ENCODE measurements at regions not wholly inside any gene's neighbourhood (a gene's known extent, or its start where the extent isn't known, plus 50 kb on each side); places are given as distances from the start of the nearest gene placed in this dataset.

DNA sequence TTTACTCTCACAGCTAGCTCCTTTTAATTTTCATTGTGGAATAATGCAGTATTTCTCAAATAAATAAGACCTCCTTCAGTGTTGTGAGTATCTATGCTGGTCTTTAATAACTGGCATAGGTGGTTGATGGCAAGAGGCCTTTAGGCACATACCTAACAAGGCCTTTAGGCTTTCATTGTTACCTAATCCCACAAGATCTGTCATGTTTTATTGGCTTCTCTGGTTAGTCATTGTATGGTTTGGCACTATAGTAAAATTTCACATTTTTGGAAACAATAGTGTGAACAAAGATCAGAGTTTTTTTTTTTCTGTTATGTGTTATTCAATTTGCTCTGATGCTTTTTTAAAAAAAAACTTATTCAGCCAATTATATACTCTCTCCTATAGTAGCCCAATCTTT lies 89.8 kb upstream of the NEUROD1 start:
- no peak for DNase-seq (ENCODE audit: low read depth in 2 of 2)

DNA sequence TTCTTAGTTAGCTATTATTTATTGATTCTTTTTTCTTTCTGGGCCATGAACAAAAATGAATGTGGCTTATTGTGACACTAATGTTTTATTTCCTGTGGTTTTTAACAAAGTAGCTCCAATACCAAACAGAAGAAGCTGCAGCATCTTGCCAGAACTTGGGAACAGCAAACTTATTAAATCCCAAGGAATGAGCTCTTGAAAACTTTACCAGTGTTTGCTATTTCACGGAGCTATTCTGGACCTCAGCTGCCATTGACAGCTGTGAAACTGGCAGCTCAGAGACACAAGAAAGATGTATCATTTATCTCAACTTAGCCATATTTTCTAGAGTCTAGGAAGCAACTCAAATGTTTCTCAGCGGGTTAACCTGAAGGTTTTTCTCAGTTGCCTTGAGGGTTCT lies 91.0 kb upstream of the NEUROD1 start:
- no peak for DNase-seq (ENCODE audit: low read depth in 2 of 2)

DNA sequence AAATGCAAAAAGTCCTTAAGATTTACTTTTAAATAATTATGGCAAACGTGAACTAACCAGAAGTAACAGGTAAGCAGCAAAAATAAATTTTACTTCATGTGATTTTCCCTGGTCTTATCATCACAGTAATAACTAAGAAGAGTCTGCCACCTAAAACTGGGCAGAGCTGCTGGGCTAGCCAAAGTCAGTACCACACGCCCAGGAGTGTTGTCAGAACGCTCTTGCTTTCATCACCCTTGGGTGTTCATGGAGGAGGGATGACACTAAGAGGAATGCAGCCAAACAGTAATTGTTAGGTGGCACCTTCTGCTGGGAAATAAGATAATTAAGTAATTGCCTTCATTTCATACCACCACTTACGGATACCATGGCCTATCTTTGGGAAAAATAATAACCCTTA lies 92.0 kb upstream of the NEUROD1 start:
- DNase-seq (ENCODE audit: low read depth in 2 of 2): no peak

- no peak for DNase-seq (ENCODE audit: low read depth in 2 of 2)
Observed at GRCh38 chr2:181772777-181773176, 92.5 kb upstream of the NEUROD1 start.

GRCh38 chr2:181774685-181775084 lies 94.4 kb upstream of the NEUROD1 start:
- no peak for DNase-seq (ENCODE audit: low read depth in 2 of 2)

DNA sequence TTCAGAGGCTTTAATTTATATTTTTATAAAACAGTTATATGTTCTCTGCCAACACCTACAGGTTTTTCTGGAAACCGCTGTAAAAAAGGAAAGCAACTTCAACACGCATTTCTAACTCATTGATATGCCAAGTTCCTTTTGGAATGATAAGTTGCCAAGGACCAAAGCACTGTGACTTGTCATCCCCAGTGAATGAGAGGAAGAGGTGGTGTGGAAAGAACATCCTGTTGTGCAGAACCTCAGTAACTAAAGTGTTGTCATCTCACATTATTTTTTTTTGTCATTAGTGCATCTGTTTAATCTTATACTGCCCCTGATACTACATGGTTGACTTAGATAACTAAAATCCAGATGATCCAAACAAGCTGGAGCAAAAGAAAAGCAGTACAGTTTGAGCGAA lies 96.0 kb upstream of the NEUROD1 start:
- no peak for DNase-seq (ENCODE audit: low read depth in 2 of 2)

- DNase-seq (ENCODE audit: low read depth in 2 of 2): no peak
Observed at GRCh38 chr2:181777734-181778133, 97.4 kb upstream of the NEUROD1 start.

DNA sequence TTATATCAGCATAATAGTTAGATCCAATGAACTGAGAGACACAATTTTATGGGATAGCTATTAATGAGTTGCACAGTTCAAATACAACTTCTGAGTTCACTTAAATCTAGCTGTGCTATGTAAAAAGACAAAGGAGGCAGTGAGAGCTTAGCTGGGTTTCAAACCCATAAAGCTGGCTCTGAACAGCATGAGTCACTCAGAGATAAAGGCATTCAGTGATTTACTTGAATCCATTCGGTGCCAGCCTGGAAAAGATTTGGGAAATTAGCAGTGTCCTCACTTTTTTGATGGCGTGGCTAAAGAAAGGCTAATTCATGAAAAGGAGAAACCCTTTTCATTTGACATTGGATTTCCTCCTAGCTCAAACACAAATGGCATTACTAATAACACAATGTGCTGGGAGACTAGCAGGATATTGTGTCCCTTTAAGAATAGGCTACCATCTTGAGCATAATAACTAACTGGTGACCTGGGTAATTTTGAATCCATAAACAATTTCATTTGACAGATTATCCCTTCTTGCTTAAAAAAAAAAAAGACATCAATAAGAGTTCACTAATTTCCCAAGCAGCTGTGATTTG lies 98.4 kb upstream of the NEUROD1 start:
- no peak for DNase-seq (ENCODE audit: low read depth in 2 of 2)

DNA sequence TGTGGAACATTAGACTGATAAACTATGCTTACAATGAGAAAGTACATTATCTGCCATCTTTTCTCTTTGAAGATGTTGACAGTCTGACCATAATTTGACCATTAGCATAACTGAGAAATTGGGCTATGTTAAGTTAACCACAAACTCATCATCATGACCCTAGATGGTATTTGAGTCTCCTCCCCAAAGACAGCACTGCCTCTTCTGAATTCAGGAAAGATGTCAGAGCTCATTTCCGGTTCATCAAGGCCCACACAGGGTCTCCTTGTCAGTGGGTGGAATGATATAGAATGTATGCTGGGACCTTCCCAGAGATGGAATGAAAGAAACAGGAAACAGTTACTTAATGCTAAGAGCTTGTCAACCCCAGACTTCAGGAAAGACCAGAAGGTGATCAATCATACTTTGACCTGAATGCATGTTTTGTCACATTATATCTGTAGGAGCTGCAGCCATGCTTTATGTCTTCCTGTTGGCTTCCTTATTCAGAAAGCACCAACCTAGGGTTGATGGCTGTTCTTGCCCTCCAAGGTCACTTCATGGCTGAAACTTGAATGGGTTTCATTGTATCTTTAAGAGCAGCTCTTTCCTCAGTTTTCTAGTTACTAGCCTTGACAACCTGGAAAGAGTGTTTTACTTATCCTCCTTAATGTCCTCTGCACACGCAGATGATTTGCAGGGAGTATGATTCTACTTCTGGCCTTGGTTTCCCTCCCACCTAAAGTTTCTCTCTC lies 99.1 kb upstream of the NEUROD1 start:
- no peak for DNase-seq (ENCODE audit: low read depth in 2 of 2)

GRCh38 chr2:181780047-181780651 lies 99.8 kb upstream of the NEUROD1 start:
- no peak for DNase-seq (ENCODE audit: low read depth in 2 of 2)

DNA sequence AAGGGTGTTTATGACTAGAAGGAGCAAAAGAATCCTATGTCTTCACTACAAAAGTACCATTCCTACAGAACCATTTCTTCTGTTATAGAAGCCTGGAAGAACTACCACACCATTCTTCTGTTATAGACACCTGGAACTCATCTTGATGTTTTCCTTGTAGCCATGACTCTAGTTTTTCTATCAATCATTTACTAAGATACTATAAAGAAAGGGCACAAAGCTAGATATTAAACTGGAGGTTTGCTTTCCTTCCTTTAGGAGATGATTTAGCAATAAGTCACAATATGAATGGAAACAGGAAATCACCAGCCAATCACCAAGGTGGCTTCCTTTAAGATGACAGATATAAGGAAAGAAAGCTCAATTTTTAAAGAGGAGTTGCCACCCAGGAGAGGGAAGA lies 100.3 kb upstream of the NEUROD1 start:
- DNase-seq (ENCODE audit: low read depth in 2 of 2): no peak

- no peak for DNase-seq (ENCODE audit: low read depth in 2 of 2)
Observed at GRCh38 chr2:181781078-181781786, 100.9 kb upstream of the NEUROD1 start.

DNA sequence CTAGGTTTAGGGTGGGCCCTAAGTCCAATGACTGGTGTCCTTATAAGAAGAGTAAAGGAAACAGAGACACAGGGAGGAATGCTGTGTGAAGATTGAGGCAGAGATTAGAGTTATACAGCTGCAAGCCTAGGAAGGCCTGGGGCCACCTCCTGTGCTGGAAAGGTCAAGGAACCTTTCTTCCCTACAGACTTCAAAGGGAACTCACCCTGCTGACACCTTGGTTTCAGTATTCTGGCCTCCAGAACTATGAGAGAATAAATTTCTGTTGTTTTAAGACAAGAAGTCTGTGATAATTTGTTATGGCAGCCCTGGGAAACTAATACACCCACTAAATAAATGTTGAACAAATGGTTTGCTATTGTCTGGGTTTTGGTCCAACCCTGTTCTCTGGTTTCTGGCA lies 102.3 kb upstream of the NEUROD1 start:
- DNase-seq (ENCODE audit: low read depth in 2 of 2): no peak

DNA sequence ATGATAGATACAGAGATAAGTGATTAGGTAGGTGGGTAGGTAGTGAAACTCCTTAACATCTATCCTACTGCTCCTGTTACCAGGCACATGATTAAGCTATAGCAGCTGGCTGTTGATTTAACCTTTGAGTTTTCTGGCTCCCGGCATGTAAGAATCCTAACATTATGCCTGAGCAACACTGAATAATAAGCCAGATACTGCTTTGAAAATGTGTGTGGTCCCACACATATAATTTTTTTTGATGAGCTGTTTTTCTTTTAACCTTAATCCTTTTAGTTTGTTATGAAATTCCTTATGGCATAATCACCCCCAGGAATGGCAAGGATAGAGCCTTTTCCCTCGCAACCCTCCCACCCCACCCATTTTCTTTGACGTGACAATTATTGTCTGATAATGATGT lies 104.2 kb upstream of the NEUROD1 start:
- DNase-seq (ENCODE audit: low read depth in 2 of 2): no peak

DNA sequence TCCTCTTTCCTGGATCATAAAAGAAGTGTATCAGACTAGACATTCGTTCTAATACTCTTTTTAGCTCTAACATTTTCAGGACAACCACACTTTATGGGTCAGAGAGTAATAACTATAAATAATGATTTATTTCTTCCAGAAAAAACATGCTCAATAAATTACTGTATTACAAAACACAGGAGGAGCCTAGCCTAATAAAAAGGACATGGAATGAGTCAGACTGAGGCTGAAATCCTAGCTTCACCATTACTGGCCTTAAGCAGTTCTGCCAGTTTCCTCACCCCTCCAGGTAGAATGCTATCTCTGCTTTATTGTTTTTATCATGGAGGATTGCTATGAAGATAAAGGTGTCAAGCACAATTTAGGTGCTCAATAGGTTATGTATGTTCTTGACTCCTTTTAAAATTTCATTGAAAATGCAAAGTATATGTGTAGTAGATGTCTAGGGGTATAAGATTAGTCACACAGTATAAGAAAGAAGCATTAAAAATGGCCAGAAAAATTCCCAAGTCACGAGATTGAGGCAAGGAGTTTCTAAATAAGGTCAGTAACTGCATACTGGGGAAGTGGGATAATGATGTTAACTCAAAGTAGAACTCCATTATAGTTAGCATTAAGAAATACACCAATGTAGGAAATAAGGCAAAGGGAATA lies 105.5 kb upstream of the NEUROD1 start:
- peak; percentile 66 to 67 for DNase-seq (ENCODE audit: low read depth in 2 of 2)

- DNase-seq (ENCODE audit: low read depth in 2 of 2): no peak
Observed at GRCh38 chr2:181786371-181787228, 104.9 kb upstream of the ITPRID2 start.

DNA sequence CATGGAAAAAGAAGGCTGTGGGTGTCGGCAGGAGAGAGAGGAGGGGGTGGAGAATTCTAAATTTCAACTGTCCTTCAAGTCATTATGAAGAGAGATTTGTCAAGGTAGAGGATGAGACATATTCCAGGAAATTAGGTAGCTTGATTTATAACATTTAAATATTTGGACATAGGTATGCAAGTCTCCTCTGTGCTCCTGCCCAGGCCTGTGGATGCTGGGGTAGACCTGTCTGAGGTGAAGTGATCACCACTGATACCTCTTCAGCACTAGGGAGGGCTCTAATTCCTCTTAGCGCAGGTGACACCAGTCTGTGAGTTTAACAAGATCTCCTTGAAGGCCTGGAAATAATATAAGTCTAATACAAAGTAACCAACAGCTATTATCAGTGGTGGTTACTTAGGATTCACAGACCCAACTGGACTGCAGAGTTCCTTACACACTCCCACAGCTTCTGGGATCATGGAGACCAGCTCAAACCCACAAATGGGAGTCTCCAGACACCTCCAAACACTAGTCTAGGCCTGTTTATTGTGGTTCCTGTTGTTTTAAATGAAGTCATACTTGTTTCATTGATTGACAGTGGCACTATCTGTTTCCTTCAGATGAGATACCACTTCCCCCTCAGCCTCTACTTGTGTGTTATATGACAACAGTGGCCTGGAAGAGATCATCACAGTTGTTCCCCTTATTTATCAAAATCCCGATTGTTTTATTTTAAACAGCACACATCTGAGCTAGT lies 104.1 kb upstream of the ITPRID2 start:
- DNase-seq (ENCODE audit: low read depth in 2 of 2): no peak

DNA sequence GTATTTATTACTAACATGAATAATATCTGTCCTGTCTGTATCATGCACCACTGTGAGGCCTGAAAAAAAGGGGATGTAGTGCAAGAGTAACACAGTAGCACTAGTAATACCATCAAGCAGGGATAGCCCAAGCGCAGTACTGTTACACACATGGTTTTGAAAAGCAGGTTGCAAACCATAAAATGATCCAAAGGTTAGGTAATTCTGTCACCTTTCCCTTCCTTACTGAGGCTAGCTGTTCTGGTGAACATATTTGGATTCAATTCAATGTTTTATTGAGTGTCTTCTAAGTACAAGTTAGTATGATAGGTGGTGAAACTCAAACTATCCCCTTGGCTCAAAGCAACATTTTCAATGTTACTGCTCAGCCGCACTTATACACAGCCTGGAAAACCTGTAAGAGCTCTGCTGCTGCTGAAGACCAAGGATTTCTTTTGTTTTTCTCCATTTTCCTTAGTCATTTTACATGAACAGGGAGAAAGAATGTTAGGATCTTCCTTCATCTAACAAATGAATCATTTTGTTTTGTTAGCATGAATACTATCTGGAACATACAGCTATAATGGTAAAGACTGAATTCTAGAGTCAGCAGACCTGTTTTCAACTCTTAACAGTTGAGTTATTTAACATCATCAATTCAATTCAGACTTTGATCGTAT lies 102.5 kb upstream of the ITPRID2 start:
- no peak for DNase-seq (ENCODE audit: low read depth in 2 of 2)

GRCh38 chr2:181789827-181790448 lies 101.6 kb upstream of the ITPRID2 start:
- no peak for DNase-seq (ENCODE audit: low read depth in 2 of 2)

Measured in fibroblast of skin of left quadriceps (primary cell).